Bronchial epithelial cell (primary cell): ENCODE measurements at regions not wholly inside any gene's neighbourhood (a gene's known extent, or its start where the extent isn't known, plus 50 kb on each side); places are given as distances from the start of the nearest gene placed in this dataset.
A peak's percentile ranks its signal among the peaks of the same experiment; 100 is the strongest.

Source experiments
- DNase-seq: peaks from one replicate; pipeline ENCODE4 v3.0.0-alpha.2; 2010; ENCODE audit warnings: low read depth
- FAIRE-seq: peaks from 2 replicates; lab custom pipeline; 2011; peaks lifted over from hg19 to GRCh38; lab: Jason Lieb, UNC
- H3K27me3 ChIP-seq: 2 replicates; pipeline ENCODE4 v1.5.1; 2011; ENCODE audit warnings: low read length; ENCODE audit not compliant: control insufficient read depth, insufficient read depth
- H3K36me3 ChIP-seq: 2 replicates; pipeline ENCODE4 v1.5.1; 2011; ENCODE audit warnings: low read length; ENCODE audit not compliant: control insufficient read depth, insufficient read depth
- H3K4me3 ChIP-seq: 2 replicates; pipeline ENCODE4 v1.5.1; 2011; ENCODE audit warnings: mild to moderate bottlenecking, low read depth, low read length, control low read depth
- CTCF ChIP-seq: IDR thresholded peaks from 2 replicates; pipeline ENCODE4 v1.5.1; 2011; ENCODE audit warnings: mild to moderate bottlenecking, moderate library complexity, low read length, control low read depth, inconsistent platforms; ENCODE audit not compliant: insufficient read depth, severe bottlenecking

GRCh38 chr4:32032136-32032672 is 1312.0 kb downstream of the PCDH7 start:
- no peak for DNase-seq
- H3K36me3 ChIP-seq, result no peaks in the 10 kb centered on the region
- H3K4me3 ChIP-seq, result no peak overlapping the region
- FAIRE-seq, result no peak
- TF ChIP-seq CTCF, result no peak
- H3K27me3 ChIP-seq, result no peaks in the 10 kb centered on the region

GRCh38 chr4:32037399-32037798 is 1317.2 kb downstream of the PCDH7 start:
- FAIRE-seq, result no peak
- no peak for TF ChIP-seq CTCF
- no peak overlapping the region for H3K4me3 ChIP-seq
- no peaks in the 10 kb centered on the region for H3K27me3 ChIP-seq
- H3K36me3 ChIP-seq, result no peaks in the 10 kb centered on the region
- DNase-seq, result no peak

- Histone ChIP-seq H3K4me3 (no peak overlapping the region), H3K36me3 (no peaks in the 10 kb centered on the region), H3K27me3 (no peaks in the 10 kb centered on the region)
- no peak for DNase-seq
- no peak for FAIRE-seq
- TF ChIP-seq CTCF, result no peak
Measured at GRCh38 chr4:32042486-32043247, 1322.5 kb downstream of the PCDH7 start.

- DNase-seq (no peak), FAIRE-seq (no peak)
- TF ChIP-seq CTCF, result no peak
- Histone ChIP-seq H3K36me3 (no peaks in the 10 kb centered on the region), H3K27me3 (no peaks in the 10 kb centered on the region), H3K4me3 (no peak overlapping the region)
Measured at GRCh38 chr4:32043248-32043633, 1323.1 kb downstream of the PCDH7 start.

GRCh38 chr4:32061916-32062315 is 1341.7 kb downstream of the PCDH7 start:
- DNase-seq (peak; percentile 29), FAIRE-seq (no peak)
- no peaks in the 10 kb centered on the region for H3K36me3 ChIP-seq
- H3K4me3 ChIP-seq, result no peak overlapping the region
- no peak for TF ChIP-seq CTCF
- no peaks in the 10 kb centered on the region for H3K27me3 ChIP-seq
